ENCODE measurements at regions not wholly inside any gene's neighbourhood (a gene's known extent, or its start where the extent isn't known, plus 50 kb on each side); places are given as distances from the start of the nearest gene placed in this dataset.
A peak's percentile ranks its signal among the peaks of the same experiment; 100 is the strongest.

DNA sequence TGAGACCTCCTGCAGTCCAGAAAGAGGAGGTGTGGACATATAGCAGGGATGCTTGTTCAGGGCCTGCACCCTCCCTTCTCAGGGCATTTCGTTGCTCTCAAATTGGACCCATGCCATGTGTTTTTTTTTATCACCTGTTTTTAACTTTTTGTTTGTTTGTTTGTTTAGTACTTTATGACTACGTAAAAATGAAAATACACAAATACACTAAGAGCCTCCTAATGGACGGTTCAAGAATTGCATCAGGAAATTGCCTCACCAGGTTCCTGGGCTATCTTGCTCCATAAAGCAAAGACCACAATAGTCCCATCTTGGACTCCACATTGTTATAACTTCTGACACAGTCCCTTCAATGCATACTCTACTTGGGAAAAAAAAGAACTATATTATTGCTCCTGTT is 1685.9 kb upstream of the TENM3 start:
- H3K27me3 ChIP-seq (replicated peaks in 1 of 2; ENCODE audit: control insufficient read depth in 2 of 2, insufficient read depth in 2 of 2, low read length in 1 of 2) = no peaks in the 10 kb centered on the region
- no peaks in the 10 kb centered on the region for H3K36me3 ChIP-seq (ENCODE audit: control insufficient read depth in 2 of 2, insufficient read depth in 2 of 2, low read length in 1 of 2)
- H3K4me3 ChIP-seq = no peak overlapping the region
- no peak overlapping the region for H3K9ac ChIP-seq (ENCODE audit: control insufficient read depth, insufficient read depth, low read length)
- 18% methylated on average over 3 of the region's 3 CpGs for WGBS (ENCODE audit: insufficient coverage, insufficient replicate concordance, low lambda C conversion rate, missing lambda C conversion rate)
- no peak for DNase-seq (ENCODE audit: low read depth, low spot score)
- BruUV-seq (replicated peaks) = no TSS peak
- intact Hi-C loops (cut with micrococcal nuclease; ENCODE audit: unreplicated experiment) (loop anchor here (5.0 kb wide), 1 partner anchor 110 kb away; no protein-coding TSS in a partner anchor), in situ Hi-C loops (cut with MboI) (no loop called here)
- CTCF ChIA-PET = interaction anchor here (1.0 to 2.4 kb wide), 5 partner anchors 23 to 690 kb away, joined by 3 to 9 read pairs (median 3); no protein-coding TSS in a partner anchor
- no peaks in the 10 kb centered on the region for H3K79me2 ChIP-seq (ENCODE audit: control insufficient read depth, insufficient read depth, low read length)
- SMC1A ChIA-PET (ENCODE audit: uncharacterized antibody, unreplicated experiment) = no interaction called here
- FAIRE-seq = no peak
- no peaks in the 10 kb centered on the region for H3K9me3 ChIP-seq (replicated peaks; ENCODE audit: control insufficient read depth, insufficient read depth, low read length)
- RAD21 ChIA-PET (ENCODE audit: unreplicated experiment) = interaction anchor here (1.4 kb wide), 1 partner anchor 108 kb away, joined by 3 read pairs; no protein-coding TSS in a partner anchor
- no peaks in the 10 kb centered on the region for H3K4me1 ChIP-seq (ENCODE audit: control insufficient read depth, insufficient read depth, low read length)
- H2AFZ ChIP-seq (ENCODE audit: control insufficient read depth, low read depth, low read length) = no peak overlapping the region
- POLR2A ChIA-PET = no interaction called here
- TF ChIP-seq, protein P1, sequence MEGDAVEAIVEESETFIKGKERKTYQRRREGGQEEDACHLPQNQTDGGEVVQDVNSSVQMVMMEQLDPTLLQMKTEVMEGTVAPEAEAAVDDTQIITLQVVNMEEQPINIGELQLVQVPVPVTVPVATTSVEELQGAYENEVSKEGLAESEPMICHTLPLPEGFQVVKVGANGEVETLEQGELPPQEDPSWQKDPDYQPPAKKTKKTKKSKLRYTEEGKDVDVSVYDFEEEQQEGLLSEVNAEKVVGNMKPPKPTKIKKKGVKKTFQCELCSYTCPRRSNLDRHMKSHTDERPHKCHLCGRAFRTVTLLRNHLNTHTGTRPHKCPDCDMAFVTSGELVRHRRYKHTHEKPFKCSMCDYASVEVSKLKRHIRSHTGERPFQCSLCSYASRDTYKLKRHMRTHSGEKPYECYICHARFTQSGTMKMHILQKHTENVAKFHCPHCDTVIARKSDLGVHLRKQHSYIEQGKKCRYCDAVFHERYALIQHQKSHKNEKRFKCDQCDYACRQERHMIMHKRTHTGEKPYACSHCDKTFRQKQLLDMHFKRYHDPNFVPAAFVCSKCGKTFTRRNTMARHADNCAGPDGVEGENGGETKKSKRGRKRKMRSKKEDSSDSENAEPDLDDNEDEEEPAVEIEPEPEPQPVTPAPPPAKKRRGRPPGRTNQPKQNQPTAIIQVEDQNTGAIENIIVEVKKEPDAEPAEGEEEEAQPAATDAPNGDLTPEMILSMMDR (IDR thresholded peaks at IDR 0.05 in 2 of 3, conservative IDR thresholded peaks at IDR 0.05 in 1 of 3; ENCODE audit: control insufficient read depth in 2 of 3, extremely low read depth in 1 of 3, insufficient read depth in 1 of 3, low read depth in 3 of 3, low read length in 3 of 3) = peak; percentile 35 to 47 (median 38); a peak in 3 of 6 replicates
- no peak for TF ChIP-seq ETV6 (conservative IDR thresholded peaks at IDR 0.05 in 1 of 2, IDR thresholded peaks at IDR 0.05 in 1 of 2; ENCODE audit: borderline replicate concordance in 1 of 2, low read depth in 1 of 2)
- TF ChIP-seq MEF2B (IDR thresholded peaks at IDR 0.05; ENCODE audit: partially characterized antibody, poor library complexity, severe bottlenecking) = no peak
- TF ChIP-seq SMC3 (IDR thresholded peaks at IDR 0.05; ENCODE audit: borderline replicate concordance, low read length) = no peak; the same call in 1 of the 2 replicates
- no peak overlapping the region for H3K27ac ChIP-seq (ENCODE audit: control insufficient read depth, insufficient read depth)
- no peaks in the 10 kb centered on the region for H4K20me1 ChIP-seq (ENCODE audit: control insufficient read depth, insufficient read depth)
- peak; percentile 68 for ATAC-seq
- H3K4me2 ChIP-seq (ENCODE audit: control insufficient read depth, insufficient read depth) = no peak overlapping the region

Measured in GM12878 (cell line).